Endothelial cell of umbilical vein (primary cell): ENCODE measurements at regions not wholly inside any gene's neighbourhood (a gene's known extent, or its start where the extent isn't known, plus 50 kb on each side); places are given as distances from the start of the nearest gene placed in this dataset.

ENCODE experiments used
- BruUV-seq: library from RNA; stranded (reverse); fragments of 400-500 nt; replicated peaks from 2 replicates; lab custom pipeline; 2021; lab: Mats Ljungman, UMichigan
- CTCF ChIA-PET: fragments of 300-600, 350-600 bp; sonication (Branson Sonifier 250); formaldehyde crosslinking; loops from one replicate; lab custom pipeline; 2021; ENCODE audit warnings: antibody characterized with exemption, inconsistent platforms; lab: Charles Lee
- POLR2A ChIA-PET: fragments of 300-600, 350-600 bp; sonication (Branson Sonifier 250); formaldehyde crosslinking; loops from one replicate; lab custom pipeline; 2021; ENCODE audit warnings: antibody characterized with exemption, inconsistent platforms; lab: Charles Lee
- DNase-seq: peaks from one replicate; pipeline ENCODE4 v3.0.0-alpha.2; 2011; ENCODE audit warnings: low read depth, low spot score
- FAIRE-seq: peaks from 2 replicates; lab custom pipeline; 2011; peaks lifted over from hg19 to GRCh38; lab: Jason Lieb, UNC
- H2AFZ ChIP-seq: 2 replicates; pipeline ENCODE4 v1.6.0; 2012; ENCODE audit warnings: low read depth, low read length, control low read depth, inconsistent platforms
- H3K27ac ChIP-seq: 2 replicates; pipeline ENCODE4 v1.5.1; 2011; ENCODE audit warnings: low read depth, mild to moderate bottlenecking, control low read depth, low read length, moderate library complexity; ENCODE audit not compliant: insufficient read depth
- H3K27me3 ChIP-seq, 2 experiments: 2 replicates each; pipeline versions ENCODE4 v1.6.0 to v1.6.1; 2011; ENCODE audit warnings: low read length in 2 of 2, mixed read lengths in 1 of 2; ENCODE audit not compliant: control insufficient read depth in 2 of 2, insufficient read depth in 2 of 2
- H3K36me3 ChIP-seq, 2 experiments: 2 replicates in 1 of 2; 3 replicates in 1 of 2; pipeline ENCODE4 v1.5.1; 2011; ENCODE audit warnings: low read length in 2 of 2, mild to moderate bottlenecking in 1 of 2, moderate library complexity in 1 of 2; ENCODE audit not compliant: control insufficient read depth in 2 of 2, insufficient read depth in 2 of 2; ENCODE audit errors: extremely low read depth in 1 of 2
- H3K4me1 ChIP-seq: 3 replicates; pipeline ENCODE4 v1.5.1; 2011; ENCODE audit warnings: mild to moderate bottlenecking, low read length; ENCODE audit not compliant: control insufficient read depth, insufficient read depth; ENCODE audit errors: extremely low read depth
- H3K4me2 ChIP-seq: 2 replicates; pipeline ENCODE4 v1.6.1; 2011; ENCODE audit warnings: low read length, control low read depth, mixed read lengths; ENCODE audit not compliant: insufficient read depth
- H3K4me3 ChIP-seq, 3 experiments: fragments of 200-600 bp in 1 of 3; sonication (generic), shearing (Covaris generic) in 1 of 3; replicated peaks in 1 of 3; 2 replicates each; pipeline ENCODE4 v1.5.1; 2011 to 2016; ENCODE audit warnings: control low read depth in 3 of 3, low read length in 3 of 3, mild to moderate bottlenecking in 2 of 3, inconsistent platforms in 1 of 3, low read depth in 1 of 3, moderate library complexity in 1 of 3; ENCODE audit not compliant: insufficient read depth in 1 of 3
- H3K79me2 ChIP-seq: 2 replicates; pipeline ENCODE4 v1.6.0; 2012; ENCODE audit warnings: low read length, inconsistent platforms; ENCODE audit not compliant: control insufficient read depth, insufficient read depth
- H3K9ac ChIP-seq: replicated peaks from 2 replicates; pipeline ENCODE3; 2011; ENCODE audit warnings: low read length, control low read depth; ENCODE audit not compliant: insufficient read depth; ENCODE audit errors: extremely low read depth
- H3K9me1 ChIP-seq: replicated peaks from 3 replicates; pipeline ENCODE4 v1.6.0; 2011; ENCODE audit warnings: mild to moderate bottlenecking, low read length; ENCODE audit not compliant: control insufficient read depth, insufficient read depth; ENCODE audit errors: extremely low read depth
- H3K9me3 ChIP-seq: replicated peaks from 2 replicates; pipeline ENCODE4 v1.5.1; 2012; ENCODE audit warnings: low read length, inconsistent platforms; ENCODE audit not compliant: control insufficient read depth, insufficient read depth
- H4K20me1 ChIP-seq: replicated peaks from 2 replicates; pipeline ENCODE3; 2011; ENCODE audit warnings: mild to moderate bottlenecking, low read length; ENCODE audit not compliant: control insufficient read depth, insufficient read depth; ENCODE audit errors: extremely low read depth
- EZH2 ChIP-seq: IDR thresholded peaks from 2 replicates; pipeline ENCODE4 v1.6.1; 2012; ENCODE audit warnings: borderline replicate concordance, low read depth, mild to moderate bottlenecking, moderate library complexity, low read length, inconsistent platforms; ENCODE audit not compliant: severe bottlenecking
- FOS ChIP-seq: IDR thresholded peaks from 2 replicates; pipeline ENCODE4 v1.6.1; 2011; ENCODE audit warnings: mild to moderate bottlenecking, low read length, moderate library complexity, borderline replicate concordance; ENCODE audit not compliant: insufficient read depth
- GATA2 ChIP-seq: IDR thresholded peaks from 2 replicates; pipeline ENCODE4 v1.7.0; 2011; ENCODE audit warnings: low read depth, mild to moderate bottlenecking, moderate library complexity, mixed read lengths, low read length; ENCODE audit not compliant: insufficient read length, insufficient read depth
- JUN ChIP-seq: IDR thresholded peaks from 2 replicates; pipeline ENCODE4 v1.6.1; 2011; ENCODE audit warnings: borderline replicate concordance, low read depth; ENCODE audit not compliant: insufficient read length, insufficient read depth
- MAX ChIP-seq: IDR thresholded peaks from 2 replicates; pipeline ENCODE4 v1.6.1; 2011; ENCODE audit not compliant: insufficient read depth, insufficient read length
- MYC ChIP-seq: IDR thresholded peaks from one replicate; pipeline ENCODE4 v1.6.1; 2011; ENCODE audit warnings: mild to moderate bottlenecking, low read depth, low read length
- POLR2A ChIP-seq: IDR thresholded peaks from 2 replicates; pipeline ENCODE4 v1.6.1; 2012; ENCODE audit warnings: low read depth, mild to moderate bottlenecking, control low read depth, low read length
- POLR2AphosphoS5 ChIP-seq: IDR thresholded peaks from 2 replicates; pipeline ENCODE4 v1.6.1; 2012; ENCODE audit warnings: low read depth, mild to moderate bottlenecking, control low read depth, low read length, moderate library complexity; ENCODE audit not compliant: insufficient read depth
- dilution Hi-C: fragments of 300-500 bp; cut with MboI; formaldehyde crosslinking; loops from one replicate; pipeline ENCODE4 v1.15.0; 2019; ENCODE audit warnings: low sequenced_read_pairs; ENCODE audit not compliant: extremely low pct_ligation_motif_present
- intact Hi-C: fragments of 100-400 bp; cut with micrococcal nuclease; formaldehyde crosslinking; loops from one replicate; pipeline ENCODE4 v1.10.0; 2022
- TF ChIP-seq, protein P1 (sequence below), 2 donors: IDR thresholded peaks; 1 replicate in 1 of 2; 2 replicates in 1 of 2; pipeline ENCODE4 v1.5.1; 2011; ENCODE audit warnings: low read length in 2 of 2, mild to moderate bottlenecking in 2 of 2, moderate library complexity in 2 of 2, control low read depth in 1 of 2, inconsistent platforms in 1 of 2, low read depth in 1 of 2; ENCODE audit not compliant: insufficient read depth in 1 of 2; ENCODE audit errors: extremely low read depth in 1 of 2

- CTCF ChIA-PET = no interaction called here
- intact Hi-C loops = no loop called here
- BruUV-seq = no TSS peak
- Histone ChIP-seq H3K9me1 (no peaks in the 10 kb centered on the region), H3K27me3 (no peaks in the 10 kb centered on the region), H3K79me2 (no peaks in the 10 kb centered on the region), H4K20me1 (no peaks in the 10 kb centered on the region), H3K9me3 (no peaks in the 10 kb centered on the region), H3K4me1 (no peaks in the 10 kb centered on the region), H3K27ac (no peak overlapping the region), H3K4me2 (no peak overlapping the region), H3K4me3 (no peak overlapping the region), H3K36me3 (no peaks in the 10 kb centered on the region), H3K9ac (no peak overlapping the region), H2AFZ (no peak overlapping the region)
- no peak for FAIRE-seq
- POLR2A ChIA-PET = no interaction called here
- TF ChIP-seq POLR2AphosphoS5 = no peak
- TF ChIP-seq JUN = no peak
- TF ChIP-seq POLR2A = no peak
- TF ChIP-seq MAX = no peak
- no peak for TF ChIP-seq EZH2
- no peak for TF ChIP-seq GATA2
- TF ChIP-seq, protein P1, sequence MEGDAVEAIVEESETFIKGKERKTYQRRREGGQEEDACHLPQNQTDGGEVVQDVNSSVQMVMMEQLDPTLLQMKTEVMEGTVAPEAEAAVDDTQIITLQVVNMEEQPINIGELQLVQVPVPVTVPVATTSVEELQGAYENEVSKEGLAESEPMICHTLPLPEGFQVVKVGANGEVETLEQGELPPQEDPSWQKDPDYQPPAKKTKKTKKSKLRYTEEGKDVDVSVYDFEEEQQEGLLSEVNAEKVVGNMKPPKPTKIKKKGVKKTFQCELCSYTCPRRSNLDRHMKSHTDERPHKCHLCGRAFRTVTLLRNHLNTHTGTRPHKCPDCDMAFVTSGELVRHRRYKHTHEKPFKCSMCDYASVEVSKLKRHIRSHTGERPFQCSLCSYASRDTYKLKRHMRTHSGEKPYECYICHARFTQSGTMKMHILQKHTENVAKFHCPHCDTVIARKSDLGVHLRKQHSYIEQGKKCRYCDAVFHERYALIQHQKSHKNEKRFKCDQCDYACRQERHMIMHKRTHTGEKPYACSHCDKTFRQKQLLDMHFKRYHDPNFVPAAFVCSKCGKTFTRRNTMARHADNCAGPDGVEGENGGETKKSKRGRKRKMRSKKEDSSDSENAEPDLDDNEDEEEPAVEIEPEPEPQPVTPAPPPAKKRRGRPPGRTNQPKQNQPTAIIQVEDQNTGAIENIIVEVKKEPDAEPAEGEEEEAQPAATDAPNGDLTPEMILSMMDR (IDR thresholded peaks at IDR 0.05; ENCODE audit: extremely low read depth in 1 of 2, insufficient read depth in 1 of 2, low read depth in 1 of 2, low read length in 2 of 2) = no peak
- no peak for TF ChIP-seq MYC
- TF ChIP-seq FOS = no peak
- DNase-seq = no peak
- dilution Hi-C loops = no loop called here
Observed at GRCh38 chr1:87424541-87424940, 95.9 kb downstream of the LMO4 start.
